OCI-LY3 (cell line): ENCODE measurements at regions not wholly inside any gene's neighbourhood (a gene's known extent, or its start where the extent isn't known, plus 50 kb on each side); places are given as distances from the start of the nearest gene placed in this dataset.

ENCODE experiments used
- H2AFZ ChIP-seq: fragments of 200-600, 300-600 bp; shearing (Covaris generic); 2 replicates; pipeline ENCODE4 v1.6.0; 2014; ENCODE audit warnings: antibody characterized with exemption, low read depth, low read length
- H3K27ac ChIP-seq: fragments of 200-600, 300-600 bp; sonication (generic); 2 replicates; pipeline ENCODE4 v1.5.1; 2014; ENCODE audit warnings: mild to moderate bottlenecking, low read length, moderate library complexity, mixed read lengths
- H3K27me3 ChIP-seq: fragments of 200-600, 300-600 bp; sonication (generic); 2 replicates; pipeline ENCODE4 v1.6.1; 2014; ENCODE audit warnings: low read depth, low read length, mixed read lengths
- H3K36me3 ChIP-seq: fragments of 200-600, 300-600 bp; sonication (generic); replicated peaks from 2 replicates; pipeline ENCODE3; 2014; ENCODE audit warnings: low read depth, low read length, mixed read lengths
- H3K4me1 ChIP-seq: fragments of 300-600, 200-600 bp; sonication (generic); 2 replicates; pipeline ENCODE4 v1.6.1; 2014; ENCODE audit warnings: low read length, mixed read lengths
- H3K4me2 ChIP-seq: fragments of 200-600, 300-600 bp; sonication (generic); 2 replicates; pipeline ENCODE4 v1.6.1; 2014; ENCODE audit warnings: low read length, mixed read lengths
- H3K4me3 ChIP-seq: fragments of 300-600, 200-600 bp; sonication (generic); 2 replicates; pipeline ENCODE4 v1.5.1; 2014; ENCODE audit warnings: antibody characterized with exemption, mild to moderate bottlenecking, low read length, moderate library complexity
- H3K79me2 ChIP-seq: fragments of 300-600, 200-600 bp; shearing (Covaris generic); 2 replicates; pipeline ENCODE4 v1.6.1; 2014; ENCODE audit warnings: mild to moderate bottlenecking, low read length, mixed read lengths
- H3K9ac ChIP-seq: fragments of 300-600, 200-600 bp; shearing (Covaris generic); 2 replicates; pipeline ENCODE4 v1.6.0; 2014; ENCODE audit warnings: mild to moderate bottlenecking, low read length, moderate library complexity
- H3K9me3 ChIP-seq: fragments of 200-600, 300-600 bp; shearing (Covaris generic); 2 replicates; pipeline ENCODE4 v1.6.1; 2014; ENCODE audit warnings: low read length, mixed read lengths; ENCODE audit not compliant: insufficient read depth
- H4K20me1 ChIP-seq: fragments of 200-600, 300-600 bp; sonication (generic); 2 replicates; pipeline ENCODE4 v1.6.1; 2016; ENCODE audit warnings: low read length, mixed read lengths; ENCODE audit not compliant: insufficient read depth
- CTCF ChIP-seq: fragments of 200-600, 300-600 bp; sonication (generic); IDR thresholded peaks from 2 replicates; pipeline ENCODE4 v1.5.1; 2014; ENCODE audit warnings: antibody characterized with exemption, low read length, low read depth
- EZH2phosphoT487 ChIP-seq: fragments of 200-600 bp; shearing (Covaris generic); IDR thresholded peaks from 2 replicates; pipeline ENCODE4 v1.6.1; 2018; ENCODE audit warnings: antibody characterized with exemption, mixed run types, low read depth

GRCh38 chr9:84123648-84124406 is 143.2 kb downstream of the RMI1 start:
- Histone ChIP-seq H3K27ac (no peak overlapping the region), H2AFZ (no peak overlapping the region), H3K36me3 (no peaks in the 10 kb centered on the region), H3K4me3 (no peak overlapping the region), H3K4me1 (no peaks in the 10 kb centered on the region), H3K9me3 (no peaks in the 10 kb centered on the region), H3K79me2 (no peaks in the 10 kb centered on the region), H4K20me1 (no peaks in the 10 kb centered on the region), H3K27me3 (no peaks in the 10 kb centered on the region), H3K9ac (no peak overlapping the region), H3K4me2 (no peak overlapping the region)
- TF ChIP-seq EZH2phosphoT487, result no peak
- TF ChIP-seq CTCF, result no peak

- H3K4me3 ChIP-seq, result no peak overlapping the region
- H3K27me3 ChIP-seq, result no peaks in the 10 kb centered on the region
- no peaks in the 10 kb centered on the region for H3K36me3 ChIP-seq
- H3K9me3 ChIP-seq, result no peaks in the 10 kb centered on the region
- H3K27ac ChIP-seq, result no peak overlapping the region
- no peak overlapping the region for H3K9ac ChIP-seq
- no peaks in the 10 kb centered on the region for H3K4me1 ChIP-seq
- no peaks in the 10 kb centered on the region for H3K79me2 ChIP-seq
- H2AFZ ChIP-seq, result no peak overlapping the region
- H3K4me2 ChIP-seq, result no peak overlapping the region
- H4K20me1 ChIP-seq, result no peaks in the 10 kb centered on the region
- TF ChIP-seq CTCF (no peak), EZH2phosphoT487 (no peak)
These were observed 144.4 kb downstream of the RMI1 start for GRCh38 chr9:84125046-84125445.

- Histone ChIP-seq H3K27ac (no peak overlapping the region), H3K9me3 (no peaks in the 10 kb centered on the region), H4K20me1 (no peaks in the 10 kb centered on the region), H3K36me3 (no peaks in the 10 kb centered on the region), H3K4me2 (no peak overlapping the region), H3K27me3 (no peaks in the 10 kb centered on the region), H3K4me3 (no peak overlapping the region), H3K4me1 (no peaks in the 10 kb centered on the region), H3K9ac (no peak overlapping the region), H3K79me2 (no peaks in the 10 kb centered on the region), H2AFZ (no peak overlapping the region)
- TF ChIP-seq EZH2phosphoT487 (no peak), CTCF (no peak)
These were observed 148.9 kb downstream of the RMI1 start for GRCh38 chr9:84129529-84129928.

- no peaks in the 10 kb centered on the region for H3K36me3 ChIP-seq
- no peak overlapping the region for H3K9ac ChIP-seq
- H3K4me3 ChIP-seq, result no peak overlapping the region
- TF ChIP-seq EZH2phosphoT487 (no peak), CTCF (no peak)
- no peaks in the 10 kb centered on the region for H3K9me3 ChIP-seq
- H3K4me1 ChIP-seq, result 0 out of 2 replicates have a peak, but pooled peaks cover 4% of the 10 kb centered on the region
- H2AFZ ChIP-seq, result no peak overlapping the region
- H4K20me1 ChIP-seq, result no peaks in the 10 kb centered on the region
- no peak overlapping the region for H3K27ac ChIP-seq
- H3K79me2 ChIP-seq, result no peaks in the 10 kb centered on the region
- no peak overlapping the region for H3K4me2 ChIP-seq
- no peaks in the 10 kb centered on the region for H3K27me3 ChIP-seq
These were observed 155.7 kb downstream of the RMI1 start for GRCh38 chr9:84136119-84136868.
